ENCODE measurements at regions not wholly inside any gene's neighbourhood (a gene's known extent, or its start where the extent isn't known, plus 50 kb on each side); places are given as distances from the start of the nearest gene placed in this dataset.

DNA sequence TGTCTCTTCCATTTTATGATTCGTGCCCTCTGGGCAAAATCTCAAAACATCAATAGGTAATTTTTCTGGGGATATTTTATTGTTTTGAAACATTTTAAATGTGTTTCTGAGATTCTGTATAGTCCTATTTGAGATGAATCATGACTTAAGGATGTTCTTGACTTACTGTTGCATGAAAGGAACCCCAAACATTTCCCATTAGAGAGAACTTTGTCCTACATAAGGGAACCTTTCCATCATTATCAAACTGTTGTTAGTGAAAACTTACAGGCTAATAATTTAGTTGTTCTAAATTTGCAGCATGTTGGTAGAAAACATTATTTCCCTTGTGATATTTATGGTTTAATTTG is 523.3 kb downstream of the PPARGC1A start:
- no peak for DNase-seq (ENCODE audit: low read depth)
- no peak overlapping the region for H3K4me3 ChIP-seq (ENCODE audit: low read depth, low read length)
- TF ChIP-seq, protein P1, sequence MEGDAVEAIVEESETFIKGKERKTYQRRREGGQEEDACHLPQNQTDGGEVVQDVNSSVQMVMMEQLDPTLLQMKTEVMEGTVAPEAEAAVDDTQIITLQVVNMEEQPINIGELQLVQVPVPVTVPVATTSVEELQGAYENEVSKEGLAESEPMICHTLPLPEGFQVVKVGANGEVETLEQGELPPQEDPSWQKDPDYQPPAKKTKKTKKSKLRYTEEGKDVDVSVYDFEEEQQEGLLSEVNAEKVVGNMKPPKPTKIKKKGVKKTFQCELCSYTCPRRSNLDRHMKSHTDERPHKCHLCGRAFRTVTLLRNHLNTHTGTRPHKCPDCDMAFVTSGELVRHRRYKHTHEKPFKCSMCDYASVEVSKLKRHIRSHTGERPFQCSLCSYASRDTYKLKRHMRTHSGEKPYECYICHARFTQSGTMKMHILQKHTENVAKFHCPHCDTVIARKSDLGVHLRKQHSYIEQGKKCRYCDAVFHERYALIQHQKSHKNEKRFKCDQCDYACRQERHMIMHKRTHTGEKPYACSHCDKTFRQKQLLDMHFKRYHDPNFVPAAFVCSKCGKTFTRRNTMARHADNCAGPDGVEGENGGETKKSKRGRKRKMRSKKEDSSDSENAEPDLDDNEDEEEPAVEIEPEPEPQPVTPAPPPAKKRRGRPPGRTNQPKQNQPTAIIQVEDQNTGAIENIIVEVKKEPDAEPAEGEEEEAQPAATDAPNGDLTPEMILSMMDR (IDR thresholded peaks at IDR 0.05; ENCODE audit: insufficient read depth, low read depth, low read length, missing control alignments): no peak

DNA sequence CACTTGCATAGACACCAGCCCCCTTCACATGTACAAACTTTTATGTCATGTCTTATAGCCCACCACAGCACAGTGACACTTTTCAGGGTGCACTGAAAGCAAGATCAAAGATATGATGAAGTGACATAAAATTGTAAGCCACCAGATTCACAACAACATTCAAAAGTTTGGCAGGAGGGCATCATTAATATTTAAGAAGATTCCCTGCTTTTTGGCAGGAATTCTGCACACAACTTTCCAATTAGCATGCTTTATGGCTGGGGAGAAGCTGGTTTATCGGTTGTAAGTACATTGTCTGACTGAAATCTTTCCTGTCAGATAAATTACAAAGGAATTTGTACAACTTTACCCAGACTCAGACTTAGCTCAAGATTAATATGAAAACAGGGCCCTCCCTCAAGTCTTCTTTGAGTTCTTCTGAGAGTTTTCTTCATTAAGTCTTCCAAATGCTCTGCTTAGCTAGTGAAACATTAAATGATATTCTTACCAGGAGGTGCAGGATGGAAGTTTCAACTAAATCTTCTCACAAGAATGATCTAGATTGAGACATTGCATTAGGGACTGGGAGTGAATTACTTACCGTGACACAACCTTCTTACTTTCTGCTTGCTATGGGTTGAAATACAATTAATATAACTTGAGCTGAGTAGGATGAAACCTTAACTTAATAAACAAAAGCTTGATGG is 523.8 kb downstream of the PPARGC1A start:
- TF ChIP-seq, protein P1 (IDR thresholded peaks at IDR 0.05; ENCODE audit: insufficient read depth, low read depth, low read length, missing control alignments): no peak
- no peak for DNase-seq (ENCODE audit: low read depth)
- no peak overlapping the region for H3K4me3 ChIP-seq (ENCODE audit: low read depth, low read length)

DNA sequence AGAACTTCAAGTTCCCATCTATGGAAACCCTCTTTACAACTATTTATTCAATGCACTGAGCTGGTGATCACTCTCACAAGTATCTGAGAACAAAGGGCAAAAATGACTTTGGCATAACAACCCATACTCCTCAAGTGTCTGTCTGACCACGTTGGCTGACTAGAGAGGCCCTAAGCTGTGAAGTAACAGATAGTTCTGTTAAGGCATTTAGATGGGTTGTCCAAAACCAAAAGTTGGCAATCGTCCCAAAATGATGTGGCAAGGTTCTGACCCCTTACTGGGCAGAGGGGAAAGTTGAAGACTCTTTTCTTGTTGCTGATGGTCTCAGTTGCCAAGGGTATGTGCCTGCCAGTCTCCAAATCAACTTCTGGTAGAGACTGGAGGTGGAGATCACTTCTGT is 524.8 kb downstream of the PPARGC1A start:
- TF ChIP-seq, protein P1 (IDR thresholded peaks at IDR 0.05; ENCODE audit: insufficient read depth, low read depth, low read length, missing control alignments): no peak
- no peak overlapping the region for H3K4me3 ChIP-seq (ENCODE audit: low read depth, low read length)
- DNase-seq (ENCODE audit: low read depth): no peak

DNA sequence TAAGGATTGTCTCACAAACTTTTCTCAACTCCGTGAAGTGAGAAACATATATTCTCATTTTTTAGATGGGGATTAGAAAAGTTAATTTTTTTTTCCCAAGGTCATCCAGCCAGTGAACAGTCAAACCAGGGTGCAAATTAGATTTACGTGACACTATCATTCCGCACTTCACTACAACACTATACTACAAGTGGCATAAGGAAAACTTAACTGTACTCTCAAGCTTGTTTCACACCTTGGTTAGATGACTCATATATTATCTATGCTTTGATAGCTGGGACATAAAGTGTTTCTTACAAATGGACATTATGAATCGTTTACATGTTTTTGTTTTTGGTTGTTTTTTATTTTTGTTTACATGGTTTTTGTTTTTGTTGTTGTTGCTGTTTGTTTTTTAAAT is 525.7 kb downstream of the PPARGC1A start:
- H3K4me3 ChIP-seq (ENCODE audit: low read depth, low read length): no peak overlapping the region
- DNase-seq (ENCODE audit: low read depth): no peak
- TF ChIP-seq, protein P1 (IDR thresholded peaks at IDR 0.05; ENCODE audit: insufficient read depth, low read depth, low read length, missing control alignments): no peak

DNA sequence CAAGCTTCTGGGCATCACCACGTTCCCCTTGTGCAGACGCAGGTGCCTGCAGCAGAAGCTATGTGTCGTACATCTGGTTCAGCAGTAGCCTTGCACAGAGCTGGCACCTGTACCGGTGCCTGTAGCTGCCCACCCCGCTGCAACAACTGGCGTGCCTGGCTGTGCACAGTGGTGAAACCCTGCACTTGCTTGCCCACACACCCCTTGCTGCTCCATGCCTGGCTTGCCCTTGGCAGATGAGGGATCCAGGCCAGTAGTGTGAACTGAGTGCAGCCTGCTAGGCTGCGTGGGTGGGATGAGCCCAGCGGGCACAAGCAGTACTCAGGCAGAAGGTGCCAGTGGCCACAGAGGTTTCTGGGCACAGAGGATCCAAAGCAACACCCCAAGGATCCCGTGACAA is 528.4 kb downstream of the PPARGC1A start:
- no peak overlapping the region for H3K4me3 ChIP-seq (ENCODE audit: low read depth, low read length)
- TF ChIP-seq, protein P1 (IDR thresholded peaks at IDR 0.05; ENCODE audit: insufficient read depth, low read depth, low read length, missing control alignments): no peak
- no peak for DNase-seq (ENCODE audit: low read depth)

DNA sequence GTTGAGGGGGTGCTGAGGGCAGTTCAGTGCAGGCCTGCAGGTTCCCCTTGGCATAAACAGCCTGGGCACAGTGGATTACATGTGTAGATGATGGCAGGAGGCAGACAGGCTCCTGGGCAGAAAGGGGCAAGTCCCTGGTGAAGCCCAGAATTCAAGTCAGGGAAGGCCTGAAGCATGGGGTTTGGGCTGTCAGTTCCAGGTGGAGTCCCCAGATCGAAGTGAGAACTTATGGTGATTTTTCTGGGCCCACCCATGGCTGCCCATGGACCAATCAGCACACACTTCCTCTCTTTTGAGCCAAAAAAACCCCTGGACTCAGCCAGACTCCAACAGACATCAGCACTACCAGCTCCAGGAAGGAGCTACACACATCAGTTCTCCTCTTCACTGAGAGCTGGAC is 529.1 kb downstream of the PPARGC1A start:
- no peak for DNase-seq (ENCODE audit: low read depth)
- no peak overlapping the region for H3K4me3 ChIP-seq (ENCODE audit: low read depth, low read length)
- TF ChIP-seq, protein P1 (IDR thresholded peaks at IDR 0.05; ENCODE audit: insufficient read depth, low read depth, low read length, missing control alignments): no peak

DNA sequence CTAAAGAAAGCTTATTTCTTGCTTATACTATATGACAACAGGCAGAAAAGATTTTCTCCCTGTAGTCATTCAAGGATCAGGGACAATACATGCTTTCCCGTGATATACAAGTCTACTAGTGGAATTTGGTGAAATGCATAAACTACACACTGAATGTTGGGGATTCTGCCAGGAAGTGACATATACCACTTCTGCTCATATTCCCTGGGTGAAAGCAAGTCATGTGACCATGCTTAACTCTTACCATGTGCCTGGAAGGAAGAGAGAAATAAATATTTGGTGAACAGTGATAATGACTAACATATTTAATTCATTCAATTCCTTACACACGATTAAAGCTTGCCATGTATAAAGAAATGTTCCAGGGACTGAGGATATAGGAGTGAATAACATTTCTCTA is 534.6 kb downstream of the PPARGC1A start:
- TF ChIP-seq, protein P1 (IDR thresholded peaks at IDR 0.05; ENCODE audit: insufficient read depth, low read depth, low read length, missing control alignments): no peak
- DNase-seq (ENCODE audit: low read depth): no peak
- H3K4me3 ChIP-seq (ENCODE audit: low read depth, low read length): no peak overlapping the region

All from GM12865 (cell line).